Stimulated activated CD8-positive, alpha-beta memory T cell treated with anti-CD3 and anti-CD28 coated beads, Interleukin-4, amount 100 ng/mL, for 24 hours (primary cell): ENCODE measurements at regions not wholly inside any gene's neighbourhood (a gene's known extent, or its start where the extent isn't known, plus 50 kb on each side); places are given as distances from the start of the nearest gene placed in this dataset.

Source experiments
- DNase-seq: peaks from one replicate; pipeline ENCODE4 v3.0.0-alpha.2; 2020; ENCODE audit warnings: low read depth

DNA sequence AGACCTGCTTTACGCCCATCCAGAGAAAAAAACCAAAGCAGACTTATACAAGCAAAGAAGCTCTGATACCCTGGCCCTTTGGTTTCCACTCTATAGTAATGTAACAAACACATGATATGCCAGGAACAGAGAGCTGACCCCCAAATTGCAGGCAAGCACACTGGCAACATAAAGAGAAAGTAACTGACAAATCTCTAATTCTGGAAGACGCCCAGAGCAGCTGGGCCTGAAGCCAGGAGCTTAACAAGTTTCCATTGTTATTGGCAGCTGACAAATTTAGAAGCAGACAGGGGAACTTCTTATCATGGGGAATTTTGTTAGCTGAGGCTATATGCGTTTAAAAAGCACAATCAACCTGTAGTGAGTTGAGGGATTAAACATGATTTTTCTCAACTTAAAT lies 158.0 kb downstream of the DLEU7 start:
- no peak for DNase-seq

DNA sequence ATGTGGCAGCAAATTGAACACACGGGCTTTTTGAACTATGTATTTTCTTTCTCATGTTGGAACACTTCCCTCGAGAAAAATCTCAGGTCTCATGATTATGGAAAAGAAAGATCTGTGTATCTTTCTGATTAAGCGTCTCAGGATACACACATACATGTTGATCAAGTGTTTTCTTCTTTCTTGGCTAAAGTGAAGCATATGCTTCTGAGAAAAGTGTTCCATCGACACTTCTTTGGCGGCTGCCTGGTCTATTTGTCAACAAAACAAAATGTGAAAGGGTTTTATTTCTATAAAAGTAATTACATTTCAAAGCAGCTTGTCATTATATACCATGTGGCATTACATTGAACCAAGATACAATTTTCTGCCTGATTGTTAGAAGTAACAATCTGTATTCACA lies 157.5 kb downstream of the DLEU7 start:
- DNase-seq: no peak

DNA sequence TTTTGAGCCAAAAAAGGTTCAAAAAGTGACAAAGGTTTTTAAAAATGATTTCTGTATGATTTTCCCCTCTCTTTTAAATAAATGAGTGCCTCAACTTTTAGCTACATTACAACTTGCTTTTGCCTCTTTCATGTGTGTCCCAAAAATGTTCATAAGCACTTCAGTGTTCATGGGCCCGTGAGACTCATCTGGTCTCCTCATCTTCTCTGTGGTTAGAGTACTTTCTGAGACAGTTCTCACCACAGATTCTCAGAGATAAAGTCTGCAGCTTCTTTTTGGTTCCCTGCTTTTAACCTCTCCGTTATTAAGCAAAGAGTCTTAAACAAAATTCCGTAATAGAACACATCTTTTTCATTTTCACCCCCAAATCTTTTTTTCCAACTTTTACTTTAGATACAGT lies 156.9 kb downstream of the DLEU7 start:
- no peak for DNase-seq

DNA sequence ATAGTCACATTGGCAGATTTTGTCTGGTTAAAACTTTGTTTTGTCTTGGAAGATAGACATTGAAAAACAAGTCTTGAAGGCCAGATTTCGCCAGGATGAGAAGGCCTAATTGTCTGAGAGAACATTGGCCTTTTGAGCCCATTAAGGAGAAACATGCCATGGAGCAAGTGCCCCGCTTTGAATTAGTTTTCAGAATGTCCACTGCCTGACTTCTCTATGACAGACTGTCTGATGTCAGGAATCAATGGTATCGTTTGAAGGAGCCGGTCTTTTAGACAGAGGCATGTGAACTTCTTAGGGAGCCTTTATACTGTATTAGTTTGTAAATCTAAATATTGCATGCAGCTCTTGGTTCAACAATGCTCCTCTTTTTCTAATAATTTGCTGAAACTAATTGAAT lies 155.9 kb downstream of the DLEU7 start:
- DNase-seq: no peak

DNA sequence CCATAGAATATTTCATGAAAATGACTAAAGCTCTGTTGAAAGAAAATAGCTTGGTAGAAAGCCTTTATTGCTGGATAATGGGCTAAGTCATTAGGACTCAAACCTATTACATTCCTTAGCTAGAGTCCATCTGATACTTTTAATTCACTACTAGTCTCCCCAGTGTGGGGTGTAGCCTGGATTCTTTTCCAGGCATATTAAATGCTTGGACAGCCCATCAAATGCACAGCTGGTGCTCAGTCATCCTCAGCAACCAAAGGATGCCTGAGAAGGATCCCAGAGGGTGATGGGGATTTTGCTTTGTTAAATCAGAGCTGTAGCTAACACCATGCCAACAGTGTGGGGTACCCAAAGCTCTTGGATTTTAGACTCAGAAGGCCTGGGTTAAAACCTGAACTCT lies 153.5 kb downstream of the DLEU7 start:
- no peak for DNase-seq

DNA sequence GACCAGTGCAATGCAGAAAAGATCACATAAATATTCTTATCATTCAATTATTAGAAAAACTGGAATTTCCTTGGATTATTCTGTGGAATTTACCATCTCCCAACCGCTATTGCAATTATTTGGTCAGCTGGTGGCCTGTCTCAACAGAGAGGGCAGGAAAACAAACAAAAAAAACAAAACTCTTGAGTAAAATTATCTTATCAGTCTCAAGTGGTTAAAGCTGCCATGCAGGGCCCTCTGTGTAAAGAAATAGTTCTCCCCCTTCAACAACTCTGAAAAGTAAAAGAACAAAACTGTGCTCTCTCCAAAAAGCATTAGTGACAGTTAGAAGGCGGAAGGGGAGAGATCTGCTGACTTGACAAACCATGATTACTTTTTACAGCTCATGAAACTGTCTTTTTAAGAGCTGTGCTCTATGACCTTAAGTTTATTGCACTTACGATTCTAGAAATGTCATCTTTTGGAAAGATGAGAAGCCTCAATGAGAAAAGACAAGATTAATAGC lies 152.3 kb downstream of the DLEU7 start:
- no peak for DNase-seq

DNA sequence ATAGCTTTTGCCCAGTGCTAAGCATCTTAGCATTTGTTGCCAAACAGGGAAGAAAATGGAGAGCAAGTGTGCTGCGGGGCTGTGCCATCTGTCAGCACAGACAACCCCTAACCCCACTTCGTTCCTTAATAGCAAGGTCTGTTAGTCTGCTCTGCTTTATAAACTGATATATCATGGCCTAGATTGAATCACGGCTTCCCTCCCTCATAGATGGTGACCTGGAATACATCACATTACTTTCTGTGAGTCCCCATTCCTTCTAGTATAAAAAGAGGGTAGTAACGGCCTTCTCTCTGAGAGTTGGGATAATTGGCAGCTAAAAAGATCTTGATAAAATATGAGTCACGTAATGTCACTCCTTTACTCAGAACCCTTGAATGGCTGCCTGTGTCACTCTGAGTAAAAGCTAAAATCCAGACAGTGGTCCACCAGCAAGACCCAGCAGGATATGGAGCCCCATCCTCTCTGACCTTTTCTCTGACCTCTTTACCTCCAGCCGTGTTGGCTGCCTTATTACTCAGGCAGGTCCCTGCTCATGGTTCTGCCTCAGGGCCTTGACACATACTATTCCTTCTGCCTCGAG lies 151.7 kb downstream of the DLEU7 start:
- DNase-seq: no peak

DNA sequence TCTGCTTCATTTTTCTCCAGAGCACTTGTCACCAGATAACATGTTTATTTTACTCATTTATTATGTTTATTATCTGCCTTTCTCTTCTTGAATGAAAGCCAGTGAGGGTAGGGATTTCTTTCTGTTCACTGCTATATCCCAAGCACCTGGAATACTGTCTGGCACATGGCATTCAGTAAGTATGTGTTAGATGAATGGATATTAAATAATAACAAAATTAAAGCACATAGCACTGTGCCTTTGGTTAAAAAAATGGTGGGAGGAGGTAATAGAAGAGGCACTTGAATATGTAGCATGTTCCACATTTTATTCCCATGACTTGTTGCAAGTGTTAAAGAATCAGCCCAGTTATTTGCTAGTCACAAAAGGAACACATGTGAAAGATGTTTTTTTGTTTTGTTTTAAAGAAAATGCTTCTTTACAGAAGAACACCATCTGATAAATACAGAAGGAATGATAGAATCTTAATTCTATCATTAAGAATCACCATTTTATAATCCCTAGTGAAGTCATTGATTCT lies 151.0 kb downstream of the DLEU7 start:
- no peak for DNase-seq

DNA sequence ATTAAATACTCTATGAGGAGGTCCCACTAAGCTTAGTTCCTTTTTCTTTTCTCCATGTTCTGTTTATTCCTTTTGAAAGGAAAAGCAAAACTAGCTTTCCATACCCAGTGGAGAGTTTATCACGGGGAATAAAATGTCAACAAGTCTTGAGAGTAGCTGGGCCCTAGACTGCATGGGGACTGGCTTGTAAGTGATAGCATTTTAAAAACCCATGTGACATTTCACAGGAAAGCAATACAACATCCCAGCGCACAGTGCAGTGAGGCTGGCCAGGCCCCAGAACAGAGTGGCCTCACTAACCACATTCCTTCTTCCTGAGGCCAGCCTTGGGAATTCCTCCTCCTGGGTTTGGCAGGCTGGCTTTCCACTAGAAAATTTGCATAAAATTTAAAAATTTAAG lies 149.8 kb downstream of the DLEU7 start:
- no peak for DNase-seq

DNA sequence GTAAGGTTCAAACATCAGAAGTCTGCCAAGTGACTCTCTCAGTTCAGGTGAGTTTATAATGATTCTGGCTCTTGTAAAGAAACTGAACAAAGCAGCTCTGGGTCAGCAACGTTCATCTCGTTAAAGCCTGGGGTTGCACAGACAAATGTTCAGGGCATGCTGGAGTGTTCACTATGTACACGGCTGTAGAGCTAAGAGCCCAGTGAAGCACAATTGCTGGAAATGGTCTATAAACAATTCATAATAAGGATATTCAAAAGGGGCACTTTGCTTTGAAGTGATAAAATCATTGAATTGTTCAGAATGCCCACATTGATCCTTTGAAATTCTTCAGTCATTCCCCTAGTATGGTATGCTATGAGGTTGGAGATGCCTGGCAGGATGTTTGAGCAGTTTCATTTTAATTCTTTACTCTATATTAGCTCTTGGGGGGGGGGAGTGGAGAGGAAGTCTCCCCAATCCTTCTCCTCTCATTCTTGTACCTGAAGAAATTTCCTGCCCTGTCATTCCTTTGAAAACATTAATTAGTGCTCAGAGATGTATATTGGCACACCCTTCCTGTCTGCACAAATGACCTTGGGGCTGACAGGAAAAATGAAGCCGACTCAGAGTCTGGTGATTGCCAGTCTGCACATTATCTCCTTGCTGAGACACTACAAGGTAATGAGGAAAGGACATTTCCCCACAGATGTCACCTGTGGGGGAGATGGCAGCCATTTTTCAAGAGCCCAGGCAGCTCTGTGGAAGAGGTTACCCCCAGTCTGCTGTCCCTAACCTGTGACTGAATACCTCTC lies 145.5 kb downstream of the DLEU7 start:
- no peak for DNase-seq

DNA sequence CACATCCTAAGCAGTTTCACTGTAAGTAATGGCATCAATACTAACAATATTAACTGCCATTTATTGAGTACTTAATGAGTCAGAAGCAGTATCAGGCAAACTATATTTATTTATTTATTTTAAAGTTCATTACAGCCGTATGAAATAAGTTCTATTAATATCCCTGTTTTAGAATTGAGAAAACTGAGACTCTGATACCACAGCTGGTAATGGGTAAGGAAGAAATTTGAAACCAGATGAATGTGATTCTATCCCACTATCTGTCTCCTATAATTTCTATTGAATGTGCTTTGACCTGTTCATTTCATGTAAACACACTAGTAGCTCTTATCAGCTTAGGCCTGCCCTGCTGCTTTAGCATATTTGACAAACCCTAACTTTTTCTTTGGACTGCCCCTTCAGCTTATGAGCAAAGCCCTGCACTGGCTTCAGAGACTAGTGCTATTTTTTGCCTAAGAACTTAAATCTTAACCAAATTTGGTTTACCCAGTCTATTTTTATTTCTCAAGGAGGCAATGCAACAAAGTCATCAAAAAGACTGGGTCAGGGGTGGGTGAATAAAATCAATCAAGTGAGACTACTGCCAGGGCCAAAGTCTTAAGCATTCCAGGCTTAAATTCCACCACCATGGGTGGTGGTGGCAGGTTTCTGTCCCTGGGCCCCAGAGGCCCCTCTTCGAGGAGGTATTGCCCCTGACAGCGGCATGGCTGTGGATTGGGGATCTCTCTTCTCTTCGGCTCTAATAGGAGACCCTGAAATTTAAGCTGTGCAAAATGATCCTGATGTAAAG lies 143.4 kb downstream of the DLEU7 start:
- DNase-seq: no peak

DNA sequence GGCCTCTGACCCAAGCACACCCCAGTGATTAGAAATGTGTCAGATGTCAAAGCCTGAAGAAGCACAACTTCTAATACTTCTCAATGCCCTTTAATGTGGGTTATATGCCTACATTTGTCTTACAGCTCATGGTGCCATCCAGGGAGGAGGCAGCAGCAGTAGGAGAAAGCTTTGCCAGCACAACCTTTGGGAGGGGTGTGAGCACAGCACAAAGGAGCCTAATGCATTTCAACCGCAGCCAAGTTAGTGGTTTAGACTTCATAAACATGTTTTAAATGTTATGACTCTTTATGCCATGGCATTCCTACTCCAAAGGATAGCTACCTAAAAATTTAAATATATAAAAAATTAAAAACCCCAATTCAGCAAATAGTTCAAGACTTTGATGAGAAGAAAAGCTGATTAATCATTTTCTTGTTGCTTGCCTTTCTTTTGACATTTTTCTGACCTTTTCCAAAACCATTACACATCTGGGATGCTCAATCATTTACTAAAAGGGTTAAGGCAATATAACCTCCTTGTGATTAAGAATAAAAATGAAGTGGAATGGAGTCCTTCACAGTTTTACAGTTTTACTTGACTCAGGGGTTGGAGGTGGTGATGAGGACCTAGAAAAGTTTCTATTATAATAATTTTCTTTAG lies 142.7 kb downstream of the DLEU7 start:
- no peak for DNase-seq

DNA sequence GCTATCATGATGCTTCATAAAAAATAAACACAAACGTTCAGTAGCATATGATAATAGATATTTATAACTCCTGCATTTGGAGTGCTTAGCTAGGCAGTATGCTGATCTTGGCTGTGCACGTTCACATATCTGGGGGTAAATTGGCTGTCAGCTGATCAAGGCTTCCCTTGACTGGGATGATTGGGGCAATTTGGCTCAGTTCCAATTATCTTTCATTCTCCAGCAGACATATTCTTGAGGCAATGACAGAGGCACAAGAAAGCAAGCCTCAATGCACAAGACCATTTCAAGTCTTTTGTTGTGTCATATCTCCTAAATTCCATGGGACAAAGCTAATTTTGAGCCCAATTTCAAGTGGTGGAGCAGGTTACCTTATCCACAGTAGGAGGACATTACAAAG lies 142.0 kb downstream of the DLEU7 start:
- no peak for DNase-seq

DNA sequence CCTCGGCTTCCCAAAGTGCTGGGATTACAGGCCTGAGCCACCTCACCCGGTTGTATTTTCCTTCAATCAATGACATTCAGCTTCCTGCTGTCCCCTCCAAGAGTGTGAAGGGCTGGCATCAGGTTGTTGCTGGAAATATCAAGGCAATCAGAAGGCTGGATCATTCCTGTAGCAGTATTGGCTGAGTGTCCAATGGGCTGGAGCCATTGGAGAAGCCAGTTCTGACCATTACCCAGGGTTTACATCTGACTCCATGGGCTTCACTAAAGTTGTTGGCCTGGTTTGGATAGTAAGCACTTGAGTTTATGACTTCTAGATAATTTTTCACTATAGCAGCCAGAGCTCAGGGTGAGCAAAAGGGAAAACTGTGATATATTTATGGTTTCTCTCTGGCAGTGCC lies 137.0 kb downstream of the DLEU7 start:
- DNase-seq: no peak

DNA sequence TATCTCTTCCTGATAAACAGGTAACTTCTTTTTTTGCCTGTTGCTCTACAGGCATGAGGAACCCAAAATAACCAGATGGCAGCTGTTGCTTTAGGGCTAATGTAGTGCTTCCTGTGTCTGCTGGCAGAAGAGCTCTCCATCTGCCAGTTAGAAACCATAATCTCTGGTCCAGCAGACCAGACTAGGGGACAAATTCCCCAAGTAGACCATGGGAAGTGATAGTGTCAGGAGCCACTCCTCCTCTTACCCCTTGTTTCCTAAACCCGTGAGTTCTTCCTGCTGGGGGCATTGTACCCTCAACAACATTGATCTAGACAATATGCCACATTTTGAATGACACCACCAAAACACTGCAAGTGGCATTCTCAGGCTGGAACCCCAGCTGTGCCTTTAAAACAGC lies 135.9 kb downstream of the DLEU7 start:
- DNase-seq: no peak

DNA sequence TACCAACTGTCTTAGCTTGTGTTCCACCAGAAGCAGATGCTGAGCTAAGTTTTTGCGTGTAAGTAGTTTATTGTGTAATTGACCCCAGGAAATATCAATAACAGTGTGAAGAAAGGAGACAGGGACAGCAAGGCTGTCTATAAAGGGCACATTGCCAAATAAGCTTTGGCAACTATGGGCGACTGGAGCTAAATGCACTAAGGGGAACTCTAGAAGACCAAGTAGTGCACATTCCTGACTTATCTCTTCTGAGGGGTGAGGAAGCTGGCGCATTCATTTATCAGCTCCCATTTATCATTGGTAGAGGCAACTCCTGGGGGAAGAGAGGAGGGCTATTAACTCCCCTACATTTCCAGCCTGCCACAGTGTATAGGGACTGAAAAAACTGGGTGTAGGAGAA lies 135.0 kb downstream of the DLEU7 start:
- no peak for DNase-seq

DNA sequence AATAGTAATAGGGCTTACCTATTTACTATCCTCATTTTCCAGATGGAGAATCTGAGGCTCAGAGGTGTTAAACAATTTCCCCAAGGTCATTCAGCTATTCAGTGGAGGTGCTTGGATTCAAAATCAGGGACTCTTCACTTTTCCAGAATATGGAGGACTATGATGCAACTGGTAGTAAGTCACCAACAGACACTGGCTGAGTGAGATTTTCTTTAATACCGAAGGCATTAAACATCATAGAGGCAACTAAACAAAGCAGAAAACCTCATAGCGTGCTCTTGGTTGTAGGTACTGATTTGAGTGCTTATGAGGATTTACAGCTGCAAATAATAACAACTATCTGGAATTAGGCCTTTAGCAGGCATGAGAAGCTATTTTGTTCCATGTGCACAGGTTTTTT lies 134.4 kb downstream of the DLEU7 start:
- no peak for DNase-seq

DNA sequence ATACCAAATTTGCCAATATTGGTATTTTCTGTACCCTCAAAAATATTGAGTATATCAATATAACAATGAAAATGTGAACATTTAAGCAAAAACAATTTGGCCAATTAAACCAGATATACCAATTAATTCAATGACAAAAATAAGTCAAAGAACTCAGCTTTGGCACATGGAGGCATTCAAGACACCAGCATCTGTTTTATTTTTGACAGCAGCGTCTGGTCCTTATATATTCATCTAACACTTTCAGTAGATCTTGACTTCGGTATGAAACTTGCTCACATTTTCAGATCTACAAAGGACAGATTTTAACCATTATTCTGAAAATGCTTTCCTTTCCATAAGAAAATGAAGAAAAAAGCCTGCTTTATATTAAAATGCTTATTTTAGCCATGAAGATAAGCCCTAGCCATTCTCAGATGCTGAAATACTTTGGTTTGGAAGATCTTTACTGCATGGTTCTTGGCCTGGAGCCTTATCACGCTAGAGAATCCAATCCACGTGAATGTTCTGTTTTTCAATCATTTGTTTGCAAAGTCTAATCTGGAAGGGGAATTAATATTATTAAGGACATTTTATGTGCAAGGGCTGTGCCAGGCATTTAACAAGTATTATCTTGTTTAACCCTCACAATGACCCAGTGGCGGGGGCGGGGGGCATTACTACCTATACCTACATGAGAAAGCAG lies 132.2 kb downstream of the DLEU7 start:
- no peak for DNase-seq

DNA sequence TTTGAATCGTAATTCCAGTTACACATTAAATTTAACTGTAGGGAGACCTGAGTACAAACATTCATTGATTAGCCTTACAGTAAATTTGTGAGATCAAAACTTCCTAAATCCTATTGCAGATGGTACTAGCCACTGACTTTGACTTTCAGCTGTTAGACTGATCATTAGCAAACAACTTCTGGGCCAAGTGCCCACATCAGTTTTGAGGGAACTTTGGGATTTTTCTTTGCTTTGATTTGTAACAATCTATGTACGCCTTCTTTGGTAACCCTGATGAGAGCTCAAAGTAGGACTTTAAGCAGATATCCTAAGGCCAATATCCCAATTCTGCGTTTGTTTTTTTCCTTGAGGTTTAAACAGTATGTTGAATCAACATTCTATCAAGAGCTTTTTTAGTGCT lies 131.5 kb downstream of the DLEU7 start:
- no peak for DNase-seq

DNA sequence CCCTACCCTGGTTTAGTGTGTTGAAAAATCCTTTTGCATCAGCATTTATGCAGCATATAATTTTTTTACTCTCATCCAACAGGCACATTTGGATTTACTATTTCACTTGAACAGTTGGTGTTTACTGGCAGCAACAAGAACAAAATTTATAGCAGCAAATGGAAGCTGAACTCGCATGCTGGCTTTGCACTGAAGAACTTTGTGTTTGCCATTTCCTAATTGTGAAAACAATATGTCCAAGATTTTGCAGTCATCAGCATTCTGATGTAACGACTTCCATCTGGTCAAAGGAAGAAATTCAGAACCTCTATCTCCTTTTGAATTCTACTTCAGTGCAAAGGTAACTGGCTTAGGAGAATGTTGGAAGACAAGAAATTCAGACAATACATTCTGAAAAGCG lies 131.0 kb downstream of the DLEU7 start:
- no peak for DNase-seq

DNA sequence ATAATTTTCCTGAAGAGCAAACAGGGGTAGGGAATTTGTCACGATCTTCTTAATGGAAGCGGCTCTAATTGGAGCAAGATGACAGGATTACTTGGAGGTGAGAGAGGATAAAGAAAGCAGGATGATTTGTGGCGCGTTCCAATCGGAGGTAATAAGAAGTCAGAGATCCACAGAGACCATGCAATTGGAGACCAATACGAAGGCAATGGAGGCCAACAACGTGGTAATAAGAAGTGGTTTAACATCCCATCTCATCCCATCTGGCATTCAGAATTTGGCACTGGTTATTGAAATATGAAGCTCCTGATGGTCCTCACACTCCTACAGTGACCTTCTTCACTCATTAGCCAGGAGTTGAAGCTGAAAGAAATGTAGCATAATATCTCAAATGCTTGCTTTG lies 130.6 kb downstream of the DLEU7 start:
- DNase-seq: no peak
